Activated CD4-positive, alpha-beta T cell treated with anti-CD3 and anti-CD28 coated beads for 1 hour (primary cell): ENCODE measurements at regions not wholly inside any gene's neighbourhood (a gene's known extent, or its start where the extent isn't known, plus 50 kb on each side); places are given as distances from the start of the nearest gene placed in this dataset.
"Not testable (repeated sequence)": the region's sequence is repeated elsewhere in the genome, so short reads cannot be mapped to it uniquely, and the experiment has no call there.

Source experiments
- DNase-seq: peaks from one replicate; pipeline ENCODE4 v3.0.0-alpha.2; 2020

DNA sequence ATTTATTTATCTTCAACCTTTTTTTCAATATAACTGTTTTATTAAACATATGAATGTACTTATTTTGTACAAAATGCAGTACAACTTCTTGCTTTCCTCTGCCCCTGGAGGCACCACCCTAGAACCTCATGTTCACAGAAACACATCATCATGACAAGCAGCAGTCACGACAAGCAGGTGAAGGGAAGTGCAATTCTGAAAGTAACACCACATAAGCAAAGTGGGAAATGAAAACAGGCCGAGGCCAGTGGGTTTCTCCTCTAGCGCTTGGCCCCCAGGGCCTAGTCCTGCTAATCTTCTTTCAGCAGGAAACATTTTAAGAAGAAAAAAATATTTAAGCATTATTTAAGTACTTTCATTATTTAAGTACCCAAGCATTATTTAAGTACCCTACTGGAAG is 598.1 kb downstream of the SH2D4B start:
- DNase-seq: no peak

- no peak for DNase-seq
Measured at GRCh38 chr10:81136261-81136660, 598.6 kb downstream of the SH2D4B start.

DNA sequence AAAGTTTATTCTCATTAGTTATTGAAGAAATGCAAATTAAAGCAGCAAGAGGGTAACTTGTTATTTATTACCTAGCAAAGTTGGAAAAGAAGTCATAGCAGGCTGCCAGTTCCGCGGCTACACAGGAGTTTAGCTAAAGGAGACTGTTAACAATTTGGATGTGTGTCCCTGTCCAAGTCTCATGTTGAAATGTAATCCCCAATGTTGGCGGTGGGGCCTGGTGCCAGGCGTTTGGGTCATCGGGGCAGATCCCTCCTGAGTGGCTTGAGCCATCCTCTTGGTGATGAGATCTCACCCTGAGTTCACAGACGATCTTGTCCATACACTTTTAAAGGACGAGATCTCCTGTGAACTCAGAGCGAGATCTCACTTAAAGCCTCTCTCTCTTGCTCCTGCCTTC is 608.3 kb downstream of the SH2D4B start:
- no peak for DNase-seq

DNA sequence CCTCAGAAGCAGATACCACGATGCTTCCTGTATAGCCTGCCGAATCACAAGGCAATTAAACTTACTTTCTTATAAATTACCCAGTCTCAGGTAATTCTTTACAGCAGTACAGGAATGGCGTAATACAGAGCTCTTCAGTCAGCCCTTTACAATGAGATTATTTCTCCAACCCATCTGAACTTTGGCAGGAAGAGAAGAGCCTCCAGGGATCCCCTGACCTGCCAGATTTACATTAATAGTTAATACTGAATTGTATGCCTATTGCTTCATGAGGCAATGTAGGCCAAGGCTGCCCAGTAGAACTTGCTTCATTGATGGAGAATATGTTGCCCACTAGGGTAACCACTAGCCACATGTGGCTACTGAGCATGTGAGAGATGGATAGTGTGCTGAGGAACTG is 608.7 kb downstream of the SH2D4B start:
- DNase-seq: no peak

DNA sequence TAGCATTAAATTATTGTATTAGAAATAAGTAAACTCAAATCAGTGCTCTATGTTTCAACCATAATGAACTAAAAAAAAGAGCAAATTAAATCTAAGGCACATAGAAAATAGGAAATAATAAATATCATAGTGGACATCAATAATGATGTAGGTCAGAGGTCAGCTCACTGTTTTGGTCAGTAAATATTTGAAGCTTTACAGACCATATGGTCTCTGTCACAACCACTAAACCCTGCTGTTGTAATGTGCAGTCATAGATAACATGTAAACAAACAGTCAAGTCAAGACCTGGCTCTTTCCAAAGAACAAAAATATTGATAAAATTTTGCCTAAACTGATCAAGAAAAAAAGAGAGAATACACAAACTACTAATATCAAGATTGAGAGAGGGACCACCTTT is 615.0 kb downstream of the SH2D4B start:
- no peak for DNase-seq

DNA sequence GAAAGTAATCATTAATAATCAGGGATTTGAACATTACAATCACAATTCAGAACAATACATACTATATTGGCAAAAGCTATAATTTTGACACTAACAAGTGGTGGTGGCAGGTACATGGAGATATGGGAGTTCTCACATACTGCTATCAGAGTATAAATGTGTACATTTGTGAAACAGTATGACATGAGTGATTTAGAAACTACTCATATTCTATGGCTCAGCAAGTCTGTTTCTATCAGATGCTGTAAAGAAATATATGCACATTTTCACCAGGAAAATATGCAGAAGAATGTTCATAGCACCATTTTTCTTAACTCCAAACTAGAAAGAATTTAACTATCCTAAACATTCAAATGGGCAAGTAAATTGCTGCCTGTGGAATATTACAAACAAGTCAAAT is 620.0 kb downstream of the SH2D4B start:
- DNase-seq: no peak

- DNase-seq: no peak
Measured at GRCh38 chr10:81177651-81178244, 640.0 kb downstream of the SH2D4B start.

GRCh38 chr10:81179324-81179723 is 641.6 kb downstream of the SH2D4B start:
- no peak for DNase-seq

- DNase-seq: no peak
Measured at GRCh38 chr10:81179805-81180452, 642.2 kb downstream of the SH2D4B start.

DNA sequence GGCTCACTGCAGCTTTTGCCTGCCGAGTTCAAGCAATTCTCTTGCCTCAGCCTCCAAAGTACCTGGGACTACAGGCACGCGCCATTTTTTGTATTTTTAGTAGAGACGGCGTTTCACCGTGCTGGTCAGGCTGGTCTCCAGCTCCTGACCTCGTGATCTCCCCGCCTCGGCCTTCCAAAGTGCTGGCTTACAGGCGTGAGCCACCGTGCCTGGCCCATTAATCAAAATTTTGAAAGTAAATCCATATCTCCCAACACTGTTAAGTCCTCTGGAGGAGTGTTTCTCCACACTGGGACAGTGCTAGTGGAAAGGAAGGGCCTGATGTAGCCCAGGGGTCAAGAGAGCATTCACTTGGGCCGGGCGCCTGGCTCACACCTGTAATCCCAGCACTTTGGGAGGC is 644.6 kb downstream of the SH2D4B start:
- DNase-seq: no peak

DNA sequence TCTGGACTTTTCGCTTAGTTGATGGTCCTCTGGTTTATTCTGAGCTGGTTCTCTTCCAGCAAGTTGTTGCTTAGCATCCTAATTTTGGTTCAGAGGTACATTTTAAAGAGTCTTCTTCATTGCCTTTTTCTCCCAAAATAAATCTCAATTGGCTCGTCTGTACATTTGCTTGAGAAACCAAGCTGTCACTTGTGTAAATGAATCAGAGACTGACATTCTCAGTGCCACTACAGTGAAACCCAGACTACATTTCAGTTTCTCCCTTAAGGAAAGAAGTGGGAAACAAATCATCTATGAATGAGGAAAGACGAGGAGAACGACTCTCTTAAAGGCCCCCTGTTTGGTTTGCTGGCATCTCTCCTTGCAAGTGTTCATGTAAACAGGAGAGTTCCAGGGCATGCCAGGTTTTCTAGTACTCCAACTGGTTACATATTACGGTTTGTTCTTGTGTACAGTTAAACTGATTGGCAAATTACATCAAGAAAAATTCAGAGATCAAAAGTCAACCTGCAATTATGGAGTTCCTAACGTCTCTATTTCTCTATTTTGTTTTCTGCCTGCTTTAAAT is 654.6 kb downstream of the SH2D4B start:
- no peak for DNase-seq

DNA sequence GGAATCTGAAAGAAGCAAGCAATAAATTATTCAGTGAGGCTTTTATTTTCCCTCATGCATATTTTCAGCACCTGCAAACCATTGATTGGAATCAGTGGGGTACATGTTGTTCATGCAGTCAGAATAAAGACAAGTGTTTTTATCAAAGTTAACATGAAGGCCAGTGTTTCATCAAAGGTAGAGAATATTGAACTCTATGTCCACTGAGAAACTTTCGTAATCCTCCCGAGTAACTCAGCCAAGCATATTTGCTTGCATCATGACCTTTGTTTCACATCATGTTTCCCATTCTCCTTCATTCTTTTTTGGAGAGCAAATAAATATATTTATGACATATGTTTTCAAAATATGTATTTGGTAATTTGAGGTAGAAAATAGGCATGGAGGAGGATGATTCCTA is 663.1 kb downstream of the SH2D4B start:
- DNase-seq: no peak

GRCh38 chr10:81207359-81207758 is 667.6 kb upstream of the NRG3 start:
- not testable (repeated sequence) for DNase-seq

DNA sequence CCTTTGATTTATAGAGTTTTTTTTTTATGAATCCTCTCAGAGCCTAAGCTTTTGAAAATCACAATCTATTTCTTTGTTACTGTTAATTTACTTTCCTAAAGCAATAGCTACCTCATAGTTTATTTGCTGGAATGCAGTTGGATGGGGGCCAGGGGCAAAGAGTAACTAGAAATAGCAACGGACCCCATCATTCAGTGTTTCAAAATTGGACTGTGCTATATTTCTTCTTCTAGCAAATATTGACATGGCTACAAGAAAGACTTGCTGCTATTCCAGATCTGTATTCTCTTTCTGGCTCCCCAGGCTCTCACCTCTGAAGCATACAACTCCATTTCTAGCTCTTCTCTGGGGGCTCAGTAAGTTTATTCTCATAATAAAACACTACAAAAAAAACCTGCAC is 661.6 kb upstream of the NRG3 start:
- no peak for DNase-seq

- DNase-seq: no peak
Measured at GRCh38 chr10:81215498-81215897, 659.5 kb upstream of the NRG3 start.

- DNase-seq: no peak
Measured at GRCh38 chr10:81216949-81217348, 658.0 kb upstream of the NRG3 start.

DNA sequence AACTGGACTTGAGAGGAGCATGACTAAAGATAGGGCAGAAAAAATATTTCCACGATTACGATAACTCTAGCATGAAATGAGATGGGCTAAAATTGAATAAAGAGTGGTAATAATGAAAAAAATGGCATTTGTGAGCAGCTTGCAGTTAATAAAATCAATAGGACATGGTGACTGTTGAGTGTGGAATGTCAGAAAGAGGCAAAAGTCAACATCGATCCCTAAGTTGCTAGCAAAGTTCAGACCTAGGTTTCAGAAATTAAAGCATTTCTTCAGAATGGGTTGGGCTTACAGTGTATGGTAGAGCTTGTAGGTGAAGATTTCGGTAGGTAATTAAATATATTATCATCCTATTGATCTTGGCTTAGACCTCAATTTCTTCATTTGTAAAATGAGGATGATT is 656.7 kb upstream of the NRG3 start:
- DNase-seq: no peak

GRCh38 chr10:81219758-81220157 is 655.2 kb upstream of the NRG3 start:
- DNase-seq: no peak

GRCh38 chr10:81248886-81249285 is 626.1 kb upstream of the NRG3 start:
- DNase-seq: no peak

DNA sequence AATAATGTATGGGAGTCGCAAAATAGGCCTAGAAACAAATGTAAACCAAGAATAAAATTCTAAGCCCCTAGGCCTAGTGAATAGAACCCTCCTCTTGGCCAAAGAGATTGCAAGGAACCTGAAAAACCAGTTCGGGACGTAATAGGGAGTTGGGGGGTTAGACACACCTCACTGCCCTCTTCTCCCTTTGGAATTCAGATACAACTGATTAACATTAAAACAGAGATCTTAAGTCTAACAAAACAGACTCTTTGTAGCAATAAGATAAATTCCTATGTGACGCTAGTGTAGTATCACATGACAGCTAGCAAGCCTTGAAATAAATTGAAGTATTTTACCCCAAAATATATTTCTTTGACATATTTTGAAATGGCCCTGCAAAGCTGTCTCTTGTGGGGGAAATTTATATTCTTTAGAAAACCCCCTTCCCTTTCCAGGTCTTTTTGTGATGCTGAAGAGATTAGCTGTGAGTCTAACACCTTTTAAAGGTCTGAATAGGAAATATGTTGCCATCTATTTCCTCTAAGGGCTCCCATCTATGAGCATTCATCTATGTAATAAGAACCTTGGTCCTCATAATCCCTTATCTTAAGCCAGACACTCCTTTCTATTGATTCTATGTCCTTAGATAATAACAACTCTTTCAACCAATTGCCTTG is 623.4 kb upstream of the NRG3 start:
- DNase-seq: no peak

- DNase-seq: not testable (repeated sequence)
Measured at GRCh38 chr10:81264991-81265390, 610.0 kb upstream of the NRG3 start.

DNA sequence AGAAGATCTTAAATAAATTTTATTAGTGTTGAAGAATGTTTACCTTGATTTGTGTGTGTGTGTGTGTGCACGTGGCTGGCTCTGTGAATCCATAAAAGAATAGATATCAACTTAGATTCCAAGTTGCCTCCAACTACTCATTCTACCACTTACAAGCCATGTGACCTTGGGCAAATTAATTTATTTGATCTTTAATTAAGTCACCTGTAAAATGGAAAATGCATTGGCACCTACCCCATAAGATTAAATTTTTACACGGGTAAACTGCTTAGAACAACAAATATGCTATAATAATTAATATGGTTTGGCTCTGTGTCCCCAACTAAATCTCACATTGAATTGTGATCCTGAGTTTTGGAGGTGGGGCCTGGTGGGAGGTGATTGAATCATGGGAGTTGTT is 604.9 kb upstream of the NRG3 start:
- DNase-seq: no peak

- DNase-seq: no peak
Measured at GRCh38 chr10:81280497-81281479, 594.2 kb upstream of the NRG3 start.
